Right lobe of liver (tissue), 4 donors: ENCODE measurements at regions not wholly inside any gene's neighbourhood (a gene's known extent, or its start where the extent isn't known, plus 50 kb on each side); places are given as distances from the start of the nearest gene placed in this dataset.

Source experiments
- CTCF ChIP-seq, 4 donors: fragments of 200-600 bp in 3 of 4; fragments of 450-650 bp in 1 of 4; IDR thresholded peaks; one replicate each; pipeline versions ENCODE4 v1.5.1 to v1.8.0; 2016 to 2022; ENCODE audit warnings: antibody characterized with exemption in 4 of 4, mild to moderate bottlenecking in 2 of 4
- POLR2A ChIP-seq: fragments of 450-650 bp; IDR thresholded peaks from one replicate; pipeline ENCODE4 v1.6.1; 2017; ENCODE audit warnings: antibody characterized with exemption, mild to moderate bottlenecking
- donor health status: DM: no; HTN: no; CAD: no.
- donor health status: DM: no; HTN: no; CAD: no.
- donor health status: DM: no; HTN: yes; CAD: no.

- TF ChIP-seq CTCF (IDR thresholded peaks at IDR 0.05) (no peak), POLR2A (no peak)
Observed at GRCh38 chr4:57355101-57355665, 245.0 kb upstream of the IGFBP7 start.
